Lung (tissue), 11 donors: ENCODE measurements at regions not wholly inside any gene's neighbourhood (a gene's known extent, or its start where the extent isn't known, plus 50 kb on each side); places are given as distances from the start of the nearest gene placed in this dataset.

Experiments
- ATAC-seq: fragments of 200-7000 bp; cut with Tn5 transposase; one replicate; pipeline ENCODE4 v1.9.1; 2020; ENCODE audit warnings: moderate number of reproducible peaks; ENCODE audit not compliant: insufficient read depth, low FRiP score
- DNase-seq, 3 donors: peaks; one replicate each; pipeline ENCODE4 v3.0.0-alpha.2; 2013 to 2017
- H3K27ac ChIP-seq, 2 donors: one replicate each; pipeline ENCODE4 v1.5.1; 2013; ENCODE audit warnings: mild to moderate bottlenecking in 2 of 2, moderate library complexity in 2 of 2, control low read depth in 1 of 2, inconsistent platforms in 1 of 2, low read depth in 1 of 2, low read length in 1 of 2
- H3K27me3 ChIP-seq, 3 donors: one replicate each; pipeline ENCODE4 v1.5.1; 2013; ENCODE audit warnings: low read length in 2 of 3; ENCODE audit not compliant: control insufficient read depth in 3 of 3, insufficient read depth in 3 of 3
- H3K36me3 ChIP-seq, 4 donors: one replicate each; pipeline ENCODE4 v1.5.1; 2013; ENCODE audit warnings: low read length in 4 of 4, mild to moderate bottlenecking in 1 of 4, moderate library complexity in 1 of 4; ENCODE audit not compliant: control insufficient read depth in 4 of 4, insufficient read depth in 4 of 4
- H3K4me1 ChIP-seq, 5 donors: one replicate each; pipeline ENCODE4 v1.5.1; 2013; ENCODE audit warnings: low read length in 5 of 5, mild to moderate bottlenecking in 2 of 5, moderate library complexity in 1 of 5; ENCODE audit not compliant: control insufficient read depth in 5 of 5, insufficient read depth in 5 of 5
- H3K4me3 ChIP-seq: one replicate; pipeline ENCODE4 v1.5.1; 2013; ENCODE audit warnings: mild to moderate bottlenecking, control low read depth, moderate library complexity
- H3K9ac ChIP-seq, 2 donors: one replicate each; pipeline ENCODE4 v1.5.1; 2013; ENCODE audit warnings: low read length in 2 of 2, control low read depth in 1 of 2; ENCODE audit not compliant: insufficient read depth in 1 of 2
- H3K9me3 ChIP-seq, 4 donors: one replicate each; pipeline ENCODE4 v1.5.1; 2013; ENCODE audit warnings: low read length in 3 of 4, mild to moderate bottlenecking in 1 of 4, moderate library complexity in 1 of 4; ENCODE audit not compliant: control insufficient read depth in 4 of 4, insufficient read depth in 3 of 4
- WGBS, 2 donors: extraction: QIAGEN DNeasy Blood & Tissue Kit; methylation state at CpG; one replicate each; pipeline ENCODE4 v1.1.7; 2013; 5-methylcytosine and 5-hydroxymethylcytosine counted together
- TF ChIP-seq, protein P1 (sequence below): IDR thresholded peaks from 2 replicates; pipeline ENCODE4 v1.5.1; 2012; ENCODE audit warnings: mild to moderate bottlenecking; ENCODE audit errors: control extremely low read depth, extremely low read depth
- donor health status: control.
- donor health status: control.
- donor health status: Bipolar disorder and iron deficiency.
- donor health status: healthy.
- donor health status: DM: yes; HTN: yes; CAD: no.

DNA sequence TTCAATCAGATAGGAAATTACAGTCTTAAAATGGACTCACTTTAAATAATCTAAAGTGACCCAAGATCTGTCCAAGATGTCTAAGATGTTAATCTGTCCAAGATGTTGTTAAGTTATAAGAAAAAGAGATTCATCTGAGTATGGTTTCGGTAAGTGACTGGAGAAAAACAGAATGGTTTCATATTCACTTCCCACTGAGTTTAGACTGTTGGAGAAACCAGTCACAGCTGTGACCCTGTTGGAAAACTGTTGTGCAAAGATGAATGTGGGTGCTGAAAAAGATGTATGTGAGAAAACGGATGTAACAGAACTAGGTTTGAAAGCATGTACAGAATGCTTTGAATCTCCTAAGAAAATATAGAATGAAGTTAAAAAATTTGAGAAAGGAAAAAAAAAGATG lies 325.9 kb downstream of the COL12A1 start:
- WGBS, 2 donors = 81 to 82% methylated on average over 2 of the region's 2 CpGs

DNA sequence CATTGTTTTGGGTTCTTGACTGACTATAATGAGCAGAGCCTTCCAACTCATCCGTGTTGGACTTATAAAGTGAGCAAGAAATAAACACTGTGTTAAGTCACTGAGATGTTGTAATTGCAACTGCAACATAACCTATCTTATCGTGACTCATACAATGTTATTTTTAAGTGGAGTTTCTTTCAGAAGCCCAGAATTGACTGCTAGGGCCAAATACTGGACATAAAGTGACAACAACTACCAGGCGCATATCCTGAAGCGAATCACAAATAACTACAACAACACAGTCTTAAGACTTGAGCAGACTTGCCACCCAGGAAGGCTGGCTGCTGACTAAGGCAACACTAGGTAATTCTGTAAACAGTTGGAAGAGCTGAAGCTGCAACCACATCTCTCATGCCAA lies 326.6 kb downstream of the COL12A1 start:
- H3K27ac ChIP-seq = no peak overlapping the region
- no peak for ATAC-seq

More for the DNA sequence above, 325.9 kb downstream of the COL12A1 start:
- Histone ChIP-seq H3K9me3 (no peaks in the 10 kb centered on the region), H3K4me1 (peaks cover 0 to 15% (median 0%) of the 10 kb centered on the region in 5 donors), H3K36me3 (no peaks in the 10 kb centered on the region), H3K27ac (no peak overlapping the region), H3K9ac (no peak overlapping the region), H3K27me3 (peaks cover 0 to 2% (median 0%) of the 10 kb centered on the region in 3 donors), H3K4me3 (no peak overlapping the region)
- ATAC-seq (no peak), DNase-seq (no peak)
- TF ChIP-seq, protein P1, sequence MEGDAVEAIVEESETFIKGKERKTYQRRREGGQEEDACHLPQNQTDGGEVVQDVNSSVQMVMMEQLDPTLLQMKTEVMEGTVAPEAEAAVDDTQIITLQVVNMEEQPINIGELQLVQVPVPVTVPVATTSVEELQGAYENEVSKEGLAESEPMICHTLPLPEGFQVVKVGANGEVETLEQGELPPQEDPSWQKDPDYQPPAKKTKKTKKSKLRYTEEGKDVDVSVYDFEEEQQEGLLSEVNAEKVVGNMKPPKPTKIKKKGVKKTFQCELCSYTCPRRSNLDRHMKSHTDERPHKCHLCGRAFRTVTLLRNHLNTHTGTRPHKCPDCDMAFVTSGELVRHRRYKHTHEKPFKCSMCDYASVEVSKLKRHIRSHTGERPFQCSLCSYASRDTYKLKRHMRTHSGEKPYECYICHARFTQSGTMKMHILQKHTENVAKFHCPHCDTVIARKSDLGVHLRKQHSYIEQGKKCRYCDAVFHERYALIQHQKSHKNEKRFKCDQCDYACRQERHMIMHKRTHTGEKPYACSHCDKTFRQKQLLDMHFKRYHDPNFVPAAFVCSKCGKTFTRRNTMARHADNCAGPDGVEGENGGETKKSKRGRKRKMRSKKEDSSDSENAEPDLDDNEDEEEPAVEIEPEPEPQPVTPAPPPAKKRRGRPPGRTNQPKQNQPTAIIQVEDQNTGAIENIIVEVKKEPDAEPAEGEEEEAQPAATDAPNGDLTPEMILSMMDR = no peak

DNA sequence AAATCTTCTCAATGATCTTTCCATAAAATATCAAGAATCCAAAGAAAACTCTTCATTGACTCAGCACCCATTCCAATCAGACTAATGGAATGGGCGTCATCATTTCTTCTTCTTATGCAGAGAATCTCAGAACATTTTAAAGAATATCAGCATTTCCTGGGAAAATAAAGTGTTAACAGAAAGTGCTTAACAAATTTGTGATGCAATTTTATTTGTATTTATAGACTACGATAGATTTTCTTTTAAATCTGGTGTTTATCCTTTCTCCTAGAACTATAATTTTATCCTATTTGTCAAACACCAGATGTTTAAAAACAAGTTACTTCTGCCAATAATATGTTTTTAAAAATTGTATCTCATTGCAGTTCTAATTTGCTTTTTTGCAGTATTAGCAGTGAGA lies 330.7 kb downstream of the COL12A1 start:
- Histone ChIP-seq H3K9ac (no peak overlapping the region), H3K4me3 (no peak overlapping the region), H3K27me3 (peaks cover 0 to 2% (median 0%) of the 10 kb centered on the region in 3 donors), H3K36me3 (no peaks in the 10 kb centered on the region), H3K4me1 (peaks cover 0 to 18% (median 0%) of the 10 kb centered on the region in 5 donors), H3K27ac (no peak overlapping the region), H3K9me3 (peaks cover 0 to 4% (median under 1%) of the 10 kb centered on the region in 4 donors)
- TF ChIP-seq, protein P1 = no peak
- DNase-seq (no peak), ATAC-seq (no peak)
- 87 to 95% methylated on average over 2 of the region's 2 CpGs for WGBS, 2 donors

More for the DNA sequence above, 326.6 kb downstream of the COL12A1 start:
- TF ChIP-seq, protein P1 = no peak
- Histone ChIP-seq H3K9ac (no peak overlapping the region), H3K36me3 (no peaks in the 10 kb centered on the region), H3K4me1 (peaks cover 0 to 15% (median 0%) of the 10 kb centered on the region in 5 donors), H3K4me3 (no peak overlapping the region), H3K9me3 (no peaks in the 10 kb centered on the region), H3K27me3 (peaks cover 0 to 2% (median 0%) of the 10 kb centered on the region in 3 donors)
- peak in 2 of 3 donors; percentile 28 to 60 for DNase-seq
- WGBS, 2 donors = 74 to 80% methylated on average over 4 of the region's 4 CpGs
